Thymus (tissue), 11 donors: ENCODE measurements at regions not wholly inside any gene's neighbourhood (a gene's known extent, or its start where the extent isn't known, plus 50 kb on each side); places are given as distances from the start of the nearest gene placed in this dataset.

ENCODE experiments used
- DNase-seq, 9 donors: peaks; one replicate each; pipeline ENCODE4 v3.0.0-alpha.2; 2013; ENCODE audit warnings: low spot score in 9 of 9, low read depth in 6 of 9, missing footprints in 1 of 9
- H3K27ac ChIP-seq, 2 donors: one replicate each; pipeline ENCODE4 v1.5.1; 2013; ENCODE audit warnings: control low read depth in 1 of 2, low read depth in 1 of 2, low read length in 1 of 2, mild to moderate bottlenecking in 1 of 2, moderate library complexity in 1 of 2
- H3K27me3 ChIP-seq, 2 donors: one replicate each; pipeline ENCODE4 v1.5.1; 2013; ENCODE audit warnings: low read length in 1 of 2; ENCODE audit not compliant: control insufficient read depth in 2 of 2, insufficient read depth in 1 of 2
- H3K36me3 ChIP-seq, 2 donors: one replicate each; pipeline ENCODE4 v1.5.1; 2013; ENCODE audit warnings: low read length in 1 of 2, mild to moderate bottlenecking in 1 of 2, moderate library complexity in 1 of 2; ENCODE audit not compliant: control insufficient read depth in 2 of 2, insufficient read depth in 2 of 2
- H3K4me1 ChIP-seq, 2 donors: one replicate each; pipeline ENCODE4 v1.5.1; 2013; ENCODE audit warnings: low read length in 2 of 2; ENCODE audit not compliant: control insufficient read depth in 2 of 2, insufficient read depth in 2 of 2
- H3K4me3 ChIP-seq, 2 donors: one replicate each; pipeline ENCODE4 v1.5.1; 2013; ENCODE audit warnings: low read length in 2 of 2, control low read depth in 1 of 2, mild to moderate bottlenecking in 1 of 2
- H3K9me3 ChIP-seq, 2 donors: one replicate each; pipeline ENCODE4 v1.5.1; 2013; ENCODE audit warnings: low read length in 1 of 2, mild to moderate bottlenecking in 1 of 2; ENCODE audit not compliant: control insufficient read depth in 2 of 2, insufficient read depth in 1 of 2
- WGBS: extraction: QIAGEN DNeasy Blood & Tissue Kit; methylation state at CpG from one replicate; pipeline ENCODE4 v1.1.7; 2013; 5-methylcytosine and 5-hydroxymethylcytosine counted together
- donor health status: healthy.

DNA sequence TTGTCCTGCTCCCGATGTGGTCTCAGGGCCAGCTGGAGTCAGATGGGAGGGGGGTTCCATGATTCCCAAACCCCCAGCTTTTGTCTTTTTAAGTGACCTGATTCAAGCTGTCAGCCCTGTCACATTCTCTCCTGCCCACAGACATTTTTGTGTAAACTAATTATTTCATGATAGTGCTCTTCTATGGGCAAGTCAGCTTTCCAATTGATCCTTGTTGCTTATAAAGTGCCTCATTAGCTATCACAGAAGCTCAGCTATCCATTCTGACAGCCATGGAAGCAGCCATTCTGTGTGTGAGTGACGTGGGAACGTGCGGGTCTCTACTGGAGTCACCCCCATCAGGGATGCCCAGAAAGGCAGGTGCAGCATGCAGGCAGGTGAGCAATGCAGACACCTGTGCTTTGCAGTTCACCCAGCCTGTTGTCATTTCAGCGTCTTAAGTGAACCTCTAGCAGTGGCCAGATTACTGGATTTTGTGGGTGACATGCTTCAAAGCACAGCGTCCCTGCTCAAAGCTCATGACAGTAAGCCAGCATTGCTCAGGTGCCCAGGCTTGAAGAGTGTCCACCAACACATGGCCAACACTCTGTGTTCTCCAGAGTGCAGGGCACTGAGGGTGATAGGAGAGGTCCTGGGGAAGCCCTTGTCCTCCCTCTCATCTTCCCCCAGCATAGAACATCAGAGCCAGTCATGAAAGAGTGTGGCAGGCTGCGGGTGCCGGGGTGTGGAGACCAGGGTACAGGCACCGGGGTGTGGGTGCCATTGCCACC lies 162.1 kb upstream of the SH3BP4 start:
- no peaks in the 10 kb centered on the region for H3K9me3 ChIP-seq
- no peak for DNase-seq
- H3K27me3 ChIP-seq = no peaks in the 10 kb centered on the region
- WGBS = 97% methylated on average over 9 of the region's 9 CpGs
- no peaks in the 10 kb centered on the region for H3K4me1 ChIP-seq
- H3K27ac ChIP-seq = no peak overlapping the region
- H3K36me3 ChIP-seq = no peaks in the 10 kb centered on the region
- H3K4me3 ChIP-seq = no peak overlapping the region

DNA sequence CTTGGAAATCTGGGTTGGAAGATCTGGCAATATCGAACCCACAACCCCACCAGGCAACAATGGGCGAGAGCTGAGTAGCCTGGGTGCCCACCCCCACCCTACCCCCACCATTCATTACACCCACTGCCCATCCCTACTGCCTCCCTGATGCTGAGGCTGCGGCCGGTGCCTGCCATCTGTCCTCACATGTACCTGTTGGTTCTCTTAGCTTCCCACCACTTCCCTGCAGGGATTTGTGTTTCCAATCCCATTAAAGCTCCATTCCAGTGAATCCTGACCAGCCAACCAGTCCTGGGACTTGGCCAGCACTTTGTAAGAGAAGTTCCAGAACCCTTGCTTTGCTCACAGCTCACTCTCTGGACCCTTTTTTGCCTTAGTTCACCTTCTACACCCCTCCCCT lies 163.0 kb upstream of the SH3BP4 start:
- Histone ChIP-seq H3K36me3 (no peaks in the 10 kb centered on the region), H3K4me1 (no peaks in the 10 kb centered on the region), H3K4me3 (no peak overlapping the region), H3K27ac (no peak overlapping the region), H3K9me3 (no peaks in the 10 kb centered on the region), H3K27me3 (no peaks in the 10 kb centered on the region)
- 97% methylated on average over 4 of the region's 4 CpGs for WGBS
- DNase-seq = no peak

GRCh38 chr2:234788381-234788780 lies 163.4 kb upstream of the SH3BP4 start:
- Histone ChIP-seq H3K27ac (no peak overlapping the region), H3K36me3 (no peaks in the 10 kb centered on the region), H3K4me3 (no peak overlapping the region), H3K4me1 (no peaks in the 10 kb centered on the region), H3K9me3 (no peaks in the 10 kb centered on the region), H3K27me3 (no peaks in the 10 kb centered on the region)
- DNase-seq = no peak
- WGBS = 91% methylated on average over 5 of the region's 5 CpGs

GRCh38 chr2:234787114-234787513 lies 164.7 kb upstream of the SH3BP4 start:
- Histone ChIP-seq H3K27me3 (no peaks in the 10 kb centered on the region), H3K36me3 (no peaks in the 10 kb centered on the region), H3K4me1 (no peaks in the 10 kb centered on the region), H3K27ac (no peak overlapping the region), H3K4me3 (no peak overlapping the region), H3K9me3 (peaks cover 0 to 5% of the 10 kb centered on the region in 2 donors)
- no peak for DNase-seq
- 77% methylated on average over 6 of the region's 6 CpGs for WGBS

- H3K9me3 ChIP-seq = no peaks in the 10 kb centered on the region
- no peak overlapping the region for H3K27ac ChIP-seq
- H3K36me3 ChIP-seq = no peaks in the 10 kb centered on the region
- 95% methylated on average over 5 of the region's 5 CpGs for WGBS
- no peak for DNase-seq
- no peaks in the 10 kb centered on the region for H3K4me1 ChIP-seq
- H3K4me3 ChIP-seq = no peak overlapping the region
- no peaks in the 10 kb centered on the region for H3K27me3 ChIP-seq
Measured at GRCh38 chr2:234773764-234774409, 177.9 kb upstream of the SH3BP4 start.

- Histone ChIP-seq H3K36me3 (no peaks in the 10 kb centered on the region), H3K27me3 (no peaks in the 10 kb centered on the region), H3K4me1 (no peaks in the 10 kb centered on the region), H3K9me3 (no peaks in the 10 kb centered on the region), H3K27ac (no peak overlapping the region), H3K4me3 (no peak overlapping the region)
- no peak for DNase-seq
- WGBS = 94% methylated on average over 5 of the region's 5 CpGs
Measured at GRCh38 chr2:234773129-234773528, 178.7 kb upstream of the SH3BP4 start.

GRCh38 chr2:234772733-234773060 lies 179.1 kb upstream of the SH3BP4 start:
- no peak overlapping the region for H3K4me3 ChIP-seq
- H3K9me3 ChIP-seq = no peaks in the 10 kb centered on the region
- no peaks in the 10 kb centered on the region for H3K27me3 ChIP-seq
- H3K27ac ChIP-seq = no peak overlapping the region
- H3K36me3 ChIP-seq = no peaks in the 10 kb centered on the region
- no peak for DNase-seq
- WGBS = 98% methylated on average over 8 of the region's 8 CpGs
- H3K4me1 ChIP-seq = no peaks in the 10 kb centered on the region

DNA sequence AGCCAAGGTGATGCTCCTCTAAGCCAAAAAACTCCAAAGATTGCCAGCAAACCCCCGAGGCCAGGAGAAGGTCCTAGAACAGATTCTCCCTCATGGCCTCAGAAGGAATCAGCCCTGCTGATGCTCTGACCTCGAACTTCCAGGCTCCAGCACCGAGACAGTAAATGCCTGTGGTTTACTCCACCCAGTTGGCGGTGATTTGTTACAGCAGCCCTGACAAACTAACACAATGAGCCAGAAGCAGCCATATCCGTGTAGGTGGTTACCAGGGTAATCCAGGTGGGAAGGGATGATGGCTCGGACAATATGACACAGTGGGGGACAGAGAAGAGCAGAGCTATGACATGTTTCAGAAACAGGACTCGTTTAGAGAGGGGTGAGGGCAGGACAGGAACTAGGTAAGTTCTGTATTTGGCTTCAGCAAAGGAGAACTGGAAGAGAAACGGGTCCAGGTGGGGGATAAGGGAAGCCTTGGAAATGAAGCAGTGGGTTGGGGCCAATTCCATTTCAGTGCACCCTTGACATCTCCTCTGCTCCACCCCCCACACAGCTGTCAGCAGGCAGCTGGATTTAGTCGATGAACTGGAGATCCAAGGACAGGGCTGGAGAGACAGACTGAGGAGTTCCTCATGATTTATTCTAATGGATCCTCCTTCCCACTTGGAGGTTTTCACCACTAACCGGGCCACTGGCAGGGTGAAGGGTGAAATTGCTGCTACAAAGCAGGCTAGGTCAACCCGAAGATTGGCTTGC lies 179.7 kb upstream of the SH3BP4 start:
- Histone ChIP-seq H3K4me1 (no peaks in the 10 kb centered on the region), H3K27me3 (no peaks in the 10 kb centered on the region), H3K4me3 (no peak overlapping the region), H3K9me3 (no peaks in the 10 kb centered on the region), H3K27ac (no peak overlapping the region), H3K36me3 (no peaks in the 10 kb centered on the region)
- WGBS = 85% methylated on average over 11 of the region's 11 CpGs
- DNase-seq = no peak

- Histone ChIP-seq H3K27me3 (no peaks in the 10 kb centered on the region), H3K36me3 (no peaks in the 10 kb centered on the region), H3K4me3 (no peak overlapping the region), H3K4me1 (no peaks in the 10 kb centered on the region), H3K27ac (no peak overlapping the region), H3K9me3 (no peaks in the 10 kb centered on the region)
- WGBS = 97% methylated on average over 2 of the region's 2 CpGs
- DNase-seq = no peak
Measured at GRCh38 chr2:234771176-234771575, 180.6 kb upstream of the SH3BP4 start.
